ENCODE measurements at regions not wholly inside any gene's neighbourhood (a gene's known extent, or its start where the extent isn't known, plus 50 kb on each side); places are given as distances from the start of the nearest gene placed in this dataset.

- DNase-seq (no peak), ATAC-seq (no peak)
- intact Hi-C loops (cut with micrococcal nuclease): no loop called here
- H3K4me3 Mint-ChIP-seq: no peak overlapping the region
- H3K4me1 Mint-ChIP-seq: no peaks in the 10 kb centered on the region
- H3K27me3 Mint-ChIP-seq: peaks cover 0 to 3% (median 0%) of the 10 kb centered on the region in 5 donors
- no peaks in the 10 kb centered on the region for H3K36me3 Mint-ChIP-seq
- Histone ChIP-seq H3K9me3 (ENCODE audit: control insufficient read depth in 2 of 3, low read length in 3 of 3) (no peaks in the 10 kb centered on the region), H3K27me3 (ENCODE audit: control insufficient read depth in 2 of 2, insufficient read depth in 2 of 2, low read length in 2 of 2) (no peaks in the 10 kb centered on the region), H3K4me3 (ENCODE audit: low read length) (no peak overlapping the region), H3K27ac (ENCODE audit: low read depth, low read length) (no peak overlapping the region), H3K36me3 (ENCODE audit: control insufficient read depth in 2 of 3, insufficient read depth in 3 of 3, low read length in 3 of 3) (no peaks in the 10 kb centered on the region), H3K4me1 (ENCODE audit: control insufficient read depth in 2 of 2, insufficient read depth in 2 of 2, low read length in 2 of 2) (no peaks in the 10 kb centered on the region)
- CTCF ChIA-PET: no interaction called here
- peaks cover 0 to 2% (median 0%) of the 10 kb centered on the region in 11 donors for H3K9me3 Mint-ChIP-seq
- POLR2A ChIA-PET: no interaction called here
- H3K27ac Mint-ChIP-seq: no peak overlapping the region
These were observed 181.4 kb downstream of the KLF5 start for GRCh38 chr13:73240193-73240592.

DNA sequence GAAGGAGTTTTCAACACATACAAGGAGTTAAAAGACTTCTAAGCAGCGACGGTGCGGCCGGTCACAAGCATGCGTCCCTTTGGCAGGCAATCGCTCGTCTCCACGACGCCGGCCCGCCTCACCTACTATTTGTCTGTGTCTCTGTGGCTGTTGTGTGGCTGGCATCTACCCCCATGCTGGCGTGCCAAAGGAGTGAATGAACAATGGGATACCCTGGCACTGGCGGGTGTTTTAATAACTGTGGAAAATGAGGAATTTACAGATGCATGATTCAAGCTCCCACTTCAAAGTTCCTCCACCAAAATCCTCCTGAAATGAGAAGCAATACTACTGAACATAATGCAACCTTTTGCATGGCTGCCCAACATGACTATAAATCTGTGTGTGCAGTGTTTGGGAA is 176.6 kb downstream of the KLF5 start:
- no peaks in the 10 kb centered on the region for H3K27me3 ChIP-seq (ENCODE audit: control insufficient read depth in 2 of 2, insufficient read depth in 2 of 2, low read length in 2 of 2)
- peaks cover 12 to 21% (median 21%) of the 10 kb centered on the region in 7 donors for H3K4me1 Mint-ChIP-seq
- H3K9me3 ChIP-seq (ENCODE audit: control insufficient read depth in 2 of 3, low read length in 3 of 3): no peaks in the 10 kb centered on the region
- H3K4me3 Mint-ChIP-seq: no peak overlapping the region
- no peaks in the 10 kb centered on the region for H3K36me3 ChIP-seq (ENCODE audit: control insufficient read depth in 2 of 3, insufficient read depth in 3 of 3, low read length in 3 of 3)
- H3K9me3 Mint-ChIP-seq: peaks cover 0 to 2% (median 0%) of the 10 kb centered on the region in 11 donors
- POLR2A ChIA-PET: no interaction called here
- CTCF ChIA-PET: no interaction called here
- H3K27ac Mint-ChIP-seq: no peak overlapping the region
- peaks cover 0 to 9% of the 10 kb centered on the region in 2 donors for H3K4me1 ChIP-seq (ENCODE audit: control insufficient read depth in 2 of 2, insufficient read depth in 2 of 2, low read length in 2 of 2)
- DNase-seq (no peak), ATAC-seq (no peak)
- peaks cover 0 to 11% (median 0%) of the 10 kb centered on the region in 5 donors for H3K27me3 Mint-ChIP-seq
- no peaks in the 10 kb centered on the region for H3K36me3 Mint-ChIP-seq
- H3K27ac ChIP-seq (ENCODE audit: low read depth, low read length): no peak overlapping the region
- H3K4me3 ChIP-seq (ENCODE audit: low read length): no peak overlapping the region
- intact Hi-C loops (cut with micrococcal nuclease): no loop called here

DNA sequence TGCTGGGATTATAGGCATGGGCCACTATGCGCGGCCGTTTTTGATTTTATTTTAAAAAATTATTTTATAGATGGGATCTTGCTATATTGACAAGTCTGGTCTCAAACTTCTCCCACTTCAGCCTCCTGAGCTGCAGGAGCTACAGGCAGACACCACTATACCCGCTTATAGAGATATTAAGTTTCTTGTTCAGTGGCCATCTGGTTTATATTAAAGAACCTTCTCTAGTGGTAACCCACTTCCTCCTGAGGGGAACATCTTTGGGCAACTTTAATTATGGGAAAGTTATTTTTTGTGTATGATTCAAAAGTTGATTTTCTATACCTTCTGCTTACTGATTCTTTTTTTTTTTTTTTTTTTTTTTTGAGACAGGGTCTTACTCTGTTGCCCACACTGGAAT is 172.7 kb downstream of the KLF5 start:
- H3K36me3 Mint-ChIP-seq: peaks cover 0 to 5% (median 0%) of the 10 kb centered on the region in 5 donors
- peak overlapping the region in 3 of 9 donors; percentile 28 to 48 (median 31) for H3K27ac Mint-ChIP-seq
- H3K36me3 ChIP-seq (ENCODE audit: control insufficient read depth in 2 of 3, insufficient read depth in 3 of 3, low read length in 3 of 3): no peaks in the 10 kb centered on the region
- H3K9me3 ChIP-seq (ENCODE audit: control insufficient read depth in 2 of 3, low read length in 3 of 3): no peaks in the 10 kb centered on the region
- H3K27me3 ChIP-seq (ENCODE audit: control insufficient read depth in 2 of 2, insufficient read depth in 2 of 2, low read length in 2 of 2): no peaks in the 10 kb centered on the region
- peaks cover 0 to 4% (median 0%) of the 10 kb centered on the region in 11 donors for H3K9me3 Mint-ChIP-seq
- H3K4me1 Mint-ChIP-seq: peaks cover 31 to 58% (median 50%) of the 10 kb centered on the region in 7 donors
- H3K4me3 Mint-ChIP-seq: no peak overlapping the region
- H3K4me1 ChIP-seq (ENCODE audit: control insufficient read depth in 2 of 2, insufficient read depth in 2 of 2, low read length in 2 of 2): peaks cover 6 to 28% of the 10 kb centered on the region in 2 donors
- intact Hi-C loops (cut with micrococcal nuclease): no loop called here
- ATAC-seq (no peak), DNase-seq (no peak)
- no peak overlapping the region for H3K4me3 ChIP-seq (ENCODE audit: low read length)
- peaks cover 0 to 11% (median 0%) of the 10 kb centered on the region in 5 donors for H3K27me3 Mint-ChIP-seq
- no peak overlapping the region for H3K27ac ChIP-seq (ENCODE audit: low read depth, low read length)
- POLR2A ChIA-PET: no interaction called here
- CTCF ChIA-PET: no interaction called here

GRCh38 chr13:73230716-73231115 is 171.9 kb downstream of the KLF5 start:
- Histone ChIP-seq H3K27me3 (ENCODE audit: control insufficient read depth in 2 of 2, insufficient read depth in 2 of 2, low read length in 2 of 2) (no peaks in the 10 kb centered on the region), H3K27ac (ENCODE audit: low read depth, low read length) (no peak overlapping the region), H3K36me3 (ENCODE audit: control insufficient read depth in 2 of 3, insufficient read depth in 3 of 3, low read length in 3 of 3) (no peaks in the 10 kb centered on the region), H3K4me3 (ENCODE audit: low read length) (no peak overlapping the region), H3K9me3 (ENCODE audit: control insufficient read depth in 2 of 3, low read length in 3 of 3) (no peaks in the 10 kb centered on the region), H3K4me1 (ENCODE audit: control insufficient read depth in 2 of 2, insufficient read depth in 2 of 2, low read length in 2 of 2) (peaks cover 6 to 28% of the 10 kb centered on the region in 2 donors)
- Mint-ChIP-seq H3K4me3 (peak overlapping the region in 8 of 10 donors; percentile 3 to 58 (median 30)), H3K27me3 (peaks cover 0 to 11% (median 0%) of the 10 kb centered on the region in 5 donors), H3K27ac (peak overlapping the region in 8 of 9 donors; percentile 1 to 92 (median 60)), H3K36me3 (peaks cover 0 to 6% (median 0%) of the 10 kb centered on the region in 5 donors), H3K9me3 (peaks cover 0 to 3% (median 0%) of the 10 kb centered on the region in 11 donors), H3K4me1 (peaks cover 31 to 60% (median 50%) of the 10 kb centered on the region in 7 donors)
- peak in 7 of 9 donors; percentile 27 to 56 (median 40) for DNase-seq
- CTCF ChIA-PET: interaction anchor here (0.8 to 1.3 kb wide), 2 partner anchors 476 to 480 kb away, joined by 3 read pairs; no protein-coding TSS in a partner anchor
- intact Hi-C loops (cut with micrococcal nuclease): no loop called here
- peak; percentile 80 for ATAC-seq
- POLR2A ChIA-PET: interaction anchor here (0.7 to 0.9 kb wide), 2 partner anchors 19 to 472 kb away, joined by 3 to 4 read pairs; no protein-coding TSS in a partner anchor

DNA sequence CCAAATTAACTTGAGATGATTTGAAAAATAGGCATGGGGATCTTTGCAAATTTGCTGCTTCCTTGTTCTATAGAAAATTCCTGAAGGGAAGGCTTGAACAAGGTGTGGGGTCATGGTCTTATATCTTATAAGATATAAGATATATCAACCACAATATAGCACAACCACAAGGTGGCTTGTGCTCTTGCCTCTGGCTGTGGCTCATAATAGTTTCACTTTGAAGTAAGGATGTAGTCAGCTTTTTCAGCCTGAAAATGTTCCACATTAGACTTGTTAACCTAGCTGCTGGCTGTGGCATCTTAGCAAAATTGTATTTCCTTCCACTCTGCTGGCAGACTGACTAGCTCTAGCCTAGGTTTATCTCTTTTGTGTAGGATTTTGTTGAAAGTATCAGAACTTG is 169.7 kb downstream of the KLF5 start:
- POLR2A ChIA-PET: interaction anchor here (1.6 kb wide), 1 partner anchor 474 kb away, joined by 3 read pairs; no protein-coding TSS in a partner anchor
- no peaks in the 10 kb centered on the region for H3K36me3 ChIP-seq (ENCODE audit: control insufficient read depth in 2 of 3, insufficient read depth in 3 of 3, low read length in 3 of 3)
- peak in 8 of 9 donors; percentile 26 to 62 (median 48) for DNase-seq
- Mint-ChIP-seq H3K9me3 (peaks cover 0 to 3% (median 0%) of the 10 kb centered on the region in 11 donors), H3K36me3 (peaks cover 0 to 6% (median 0%) of the 10 kb centered on the region in 5 donors), H3K27ac (peak overlapping the region in 8 of 9 donors; percentile 41 to 79 (median 62)), H3K4me1 (peaks cover 31 to 63% (median 52%) of the 10 kb centered on the region in 7 donors), H3K27me3 (peaks cover 0 to 3% (median 0%) of the 10 kb centered on the region in 5 donors), H3K4me3 (peak overlapping the region in 5 of 10 donors; percentile 16 to 49 (median 44))
- CTCF ChIA-PET: interaction anchor here (0.6 to 1.3 kb wide), 4 partner anchors 11 to 483 kb away, joined by 3 to 8 read pairs (median 4); no protein-coding TSS in a partner anchor
- H3K4me3 ChIP-seq (ENCODE audit: low read length): no peak overlapping the region
- no peaks in the 10 kb centered on the region for H3K27me3 ChIP-seq (ENCODE audit: control insufficient read depth in 2 of 2, insufficient read depth in 2 of 2, low read length in 2 of 2)
- no peaks in the 10 kb centered on the region for H3K9me3 ChIP-seq (ENCODE audit: control insufficient read depth in 2 of 3, low read length in 3 of 3)
- peak; percentile 67 for ATAC-seq
- no peak overlapping the region for H3K27ac ChIP-seq (ENCODE audit: low read depth, low read length)
- intact Hi-C loops (cut with micrococcal nuclease): loop anchor here (1.0 to 10.0 kb wide), 11 partner anchors 47 to 1991 kb away; partner anchors contain the start of gene KLF5 (in 1 of the 2)
- peaks cover 6 to 28% of the 10 kb centered on the region in 2 donors for H3K4me1 ChIP-seq (ENCODE audit: control insufficient read depth in 2 of 2, insufficient read depth in 2 of 2, low read length in 2 of 2)

DNA sequence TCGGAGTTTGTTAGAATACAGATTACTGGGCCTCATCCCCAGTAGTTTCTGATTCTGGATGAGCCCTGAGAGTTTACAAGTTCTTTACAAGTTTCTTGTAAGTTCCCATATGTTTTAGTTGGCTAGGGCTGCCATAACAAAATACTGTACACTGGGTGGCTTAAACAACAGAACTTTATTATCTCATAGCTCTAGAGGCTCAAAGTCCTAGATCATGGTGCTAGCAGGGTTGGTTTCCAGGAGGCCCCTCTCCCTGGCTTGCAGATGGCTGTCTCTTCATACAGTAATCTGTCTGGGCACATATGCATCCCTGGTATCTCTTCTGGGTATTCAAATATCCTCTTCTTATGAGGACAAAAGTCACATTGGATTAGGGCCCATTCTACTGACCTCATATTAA is 167.2 kb downstream of the KLF5 start:
- H3K9me3 ChIP-seq (ENCODE audit: control insufficient read depth in 2 of 3, low read length in 3 of 3): no peaks in the 10 kb centered on the region
- H3K4me3 ChIP-seq (ENCODE audit: low read length): no peak overlapping the region
- no peak overlapping the region for H3K27ac ChIP-seq (ENCODE audit: low read depth, low read length)
- H3K4me3 Mint-ChIP-seq: no peak overlapping the region
- H3K36me3 ChIP-seq (ENCODE audit: control insufficient read depth in 2 of 3, insufficient read depth in 3 of 3, low read length in 3 of 3): no peaks in the 10 kb centered on the region
- ChIA-PET POLR2A (no interaction called here), CTCF (no interaction called here)
- H3K4me1 ChIP-seq (ENCODE audit: control insufficient read depth in 2 of 2, insufficient read depth in 2 of 2, low read length in 2 of 2): peaks cover 6 to 23% of the 10 kb centered on the region in 2 donors
- peaks cover 0 to 3% (median 0%) of the 10 kb centered on the region in 11 donors for H3K9me3 Mint-ChIP-seq
- peaks cover 0 to 6% (median 0%) of the 10 kb centered on the region in 5 donors for H3K27me3 Mint-ChIP-seq
- no peak overlapping the region for H3K27ac Mint-ChIP-seq
- H3K27me3 ChIP-seq (ENCODE audit: control insufficient read depth in 2 of 2, insufficient read depth in 2 of 2, low read length in 2 of 2): no peaks in the 10 kb centered on the region
- DNase-seq (no peak), ATAC-seq (no peak)
- peaks cover 23 to 55% (median 45%) of the 10 kb centered on the region in 7 donors for H3K4me1 Mint-ChIP-seq
- intact Hi-C loops (cut with micrococcal nuclease): loop anchor here (5.0 to 10.0 kb wide), 4 partner anchors 164 to 1989 kb away; no protein-coding TSS in a partner anchor
- peaks cover 0 to 6% (median 0%) of the 10 kb centered on the region in 5 donors for H3K36me3 Mint-ChIP-seq

Measured in naive thymus-derived CD4-positive, alpha-beta T cell (primary cell).